DMS153 (cell line): ENCODE measurements at regions not wholly inside any gene's neighbourhood (a gene's known extent, or its start where the extent isn't known, plus 50 kb on each side); places are given as distances from the start of the nearest gene placed in this dataset.
A peak's percentile ranks its signal among the peaks of the same experiment; 100 is the strongest.

Experiments
- DNase-seq: peaks from one replicate; lab custom pipeline; 2025; lab: John Stamatoyannopoulos, UW

GRCh38 chr10:128316925-128317324, 190.7 kb upstream of the MKI67 start:
- DNase-seq = no peak

GRCh38 chr10:128318366-128318765, 192.1 kb upstream of the MKI67 start:
- DNase-seq = no peak

GRCh38 chr10:128318913-128319312, 192.7 kb upstream of the MKI67 start:
- DNase-seq = no peak

- no peak for DNase-seq
Measured at GRCh38 chr10:128322106-128322505, 195.9 kb upstream of the MKI67 start.

GRCh38 chr10:128322950-128323349, 196.7 kb upstream of the MKI67 start:
- DNase-seq = no peak

- DNase-seq = peak; percentile 31
Measured at GRCh38 chr10:128324058-128324827, 198.0 kb upstream of the MKI67 start.

GRCh38 chr10:128325788-128326187, 199.6 kb upstream of the MKI67 start:
- no peak for DNase-seq

- DNase-seq = no peak
Measured at GRCh38 chr10:128326251-128326650, 200.0 kb upstream of the MKI67 start.

GRCh38 chr10:128326851-128327250, 200.6 kb upstream of the MKI67 start:
- DNase-seq = no peak

- no peak for DNase-seq
Measured at GRCh38 chr10:128336401-128336800, 210.2 kb upstream of the MKI67 start.

GRCh38 chr10:128337860-128338378, 211.7 kb upstream of the MKI67 start:
- DNase-seq = no peak

- no peak for DNase-seq
Measured at GRCh38 chr10:128338951-128339350, 212.7 kb upstream of the MKI67 start.

- DNase-seq = no peak
Measured at GRCh38 chr10:128339753-128340152, 213.5 kb upstream of the MKI67 start.

GRCh38 chr10:128345353-128345752, 219.1 kb upstream of the MKI67 start:
- no peak for DNase-seq

- DNase-seq = no peak
Measured at GRCh38 chr10:128360783-128361182, 234.6 kb upstream of the MKI67 start.

GRCh38 chr10:128361487-128361886, 235.3 kb upstream of the MKI67 start:
- DNase-seq = no peak

GRCh38 chr10:128362514-128362913, 236.3 kb upstream of the MKI67 start:
- DNase-seq = no peak

GRCh38 chr10:128364631-128365030, 238.4 kb upstream of the MKI67 start:
- no peak for DNase-seq

- no peak for DNase-seq
Measured at GRCh38 chr10:128365156-128365725, 239.0 kb upstream of the MKI67 start.

- no peak for DNase-seq
Measured at GRCh38 chr10:128367807-128368206, 241.6 kb upstream of the MKI67 start.

GRCh38 chr10:128369101-128369650, 243.0 kb upstream of the MKI67 start:
- DNase-seq = no peak

- no peak for DNase-seq
Measured at GRCh38 chr10:128373071-128373749, 247.0 kb upstream of the MKI67 start.

- no peak for DNase-seq
Measured at GRCh38 chr10:128373831-128374230, 247.6 kb upstream of the MKI67 start.
